ENCODE measurements at regions not wholly inside any gene's neighbourhood (a gene's known extent, or its start where the extent isn't known, plus 50 kb on each side); places are given as distances from the start of the nearest gene placed in this dataset.
"Not testable (repeated sequence)": the region's sequence is repeated elsewhere in the genome, so short reads cannot be mapped to it uniquely, and the experiment has no call there.

DNA sequence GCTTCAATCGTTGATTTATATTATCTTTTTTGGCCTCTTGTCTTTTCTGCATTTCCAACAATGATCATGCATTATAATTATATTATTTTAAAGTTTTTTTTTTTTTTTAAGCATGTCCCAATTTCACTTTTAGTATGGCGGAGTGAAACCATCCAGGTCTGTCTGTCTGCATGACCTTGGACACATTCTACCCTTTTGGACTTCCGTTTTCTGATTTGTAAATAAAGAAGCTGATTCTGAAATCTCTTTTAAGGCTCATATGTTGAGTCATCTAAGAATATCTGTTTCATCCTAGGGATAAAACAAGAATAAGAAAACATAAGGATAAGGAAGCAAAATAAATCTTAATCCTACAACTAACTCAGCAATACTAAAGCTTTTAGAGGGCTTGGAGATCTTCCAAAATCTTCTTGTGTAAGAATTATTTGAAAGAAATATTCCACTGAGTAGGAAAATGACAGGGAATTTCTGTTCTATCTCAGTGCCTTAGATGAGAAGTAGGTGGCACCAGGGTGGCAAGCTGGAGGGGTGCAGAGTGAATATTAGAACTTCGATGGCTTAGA lies 195.7 kb upstream of the TOX3 start:
- H3K36me3 ChIP-seq: no peaks in the 10 kb centered on the region
- no peaks in the 10 kb centered on the region for H3K27me3 ChIP-seq (replicated peaks; ENCODE audit: insufficient read depth)
- H3K4me1 ChIP-seq (replicated peaks): no peaks in the 10 kb centered on the region
- no peak overlapping the region for H3K4me3 ChIP-seq
- no peak for TF ChIP-seq POLR2AphosphoS5 (IDR thresholded peaks at IDR 0.05)
- TF ChIP-seq, protein P1, sequence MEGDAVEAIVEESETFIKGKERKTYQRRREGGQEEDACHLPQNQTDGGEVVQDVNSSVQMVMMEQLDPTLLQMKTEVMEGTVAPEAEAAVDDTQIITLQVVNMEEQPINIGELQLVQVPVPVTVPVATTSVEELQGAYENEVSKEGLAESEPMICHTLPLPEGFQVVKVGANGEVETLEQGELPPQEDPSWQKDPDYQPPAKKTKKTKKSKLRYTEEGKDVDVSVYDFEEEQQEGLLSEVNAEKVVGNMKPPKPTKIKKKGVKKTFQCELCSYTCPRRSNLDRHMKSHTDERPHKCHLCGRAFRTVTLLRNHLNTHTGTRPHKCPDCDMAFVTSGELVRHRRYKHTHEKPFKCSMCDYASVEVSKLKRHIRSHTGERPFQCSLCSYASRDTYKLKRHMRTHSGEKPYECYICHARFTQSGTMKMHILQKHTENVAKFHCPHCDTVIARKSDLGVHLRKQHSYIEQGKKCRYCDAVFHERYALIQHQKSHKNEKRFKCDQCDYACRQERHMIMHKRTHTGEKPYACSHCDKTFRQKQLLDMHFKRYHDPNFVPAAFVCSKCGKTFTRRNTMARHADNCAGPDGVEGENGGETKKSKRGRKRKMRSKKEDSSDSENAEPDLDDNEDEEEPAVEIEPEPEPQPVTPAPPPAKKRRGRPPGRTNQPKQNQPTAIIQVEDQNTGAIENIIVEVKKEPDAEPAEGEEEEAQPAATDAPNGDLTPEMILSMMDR (IDR thresholded peaks at IDR 0.05): no peak
- no peak for TF ChIP-seq POLR2A (IDR thresholded peaks at IDR 0.05)
- no peaks in the 10 kb centered on the region for H3K9me3 ChIP-seq
- intact Hi-C loops (cut with DNase I): no loop called here
- H3K27ac ChIP-seq: no peak overlapping the region
- no peak for DNase-seq (ENCODE audit: low spot score)
- WGBS: 74% methylated on average over 4 of the region's 4 CpGs

DNA sequence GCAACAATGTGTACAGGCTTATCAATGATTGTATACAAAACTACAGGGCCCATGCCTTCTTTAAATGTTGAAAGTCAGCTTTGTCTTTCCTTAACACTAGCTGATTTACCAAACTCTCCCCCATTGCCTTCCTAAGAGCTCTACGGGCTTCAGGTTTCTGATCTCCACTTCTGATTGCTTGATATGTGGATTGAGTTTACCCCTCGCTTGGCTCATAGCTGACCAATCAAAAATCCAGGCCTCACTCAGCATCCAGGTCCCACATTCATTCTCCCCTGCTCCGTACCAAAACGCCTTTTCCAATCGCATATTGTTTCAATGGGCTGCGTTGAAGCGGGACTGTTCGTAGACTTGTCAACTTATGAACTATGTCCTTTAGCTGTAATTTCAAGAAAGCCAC lies 195.1 kb upstream of the TOX3 start:
- Histone ChIP-seq H3K4me1 (replicated peaks) (no peaks in the 10 kb centered on the region), H3K4me3 (no peak overlapping the region), H3K27me3 (replicated peaks; ENCODE audit: insufficient read depth) (no peaks in the 10 kb centered on the region), H3K27ac (no peak overlapping the region), H3K36me3 (no peaks in the 10 kb centered on the region), H3K9me3 (no peaks in the 10 kb centered on the region)
- intact Hi-C loops (cut with DNase I): no loop called here
- WGBS: 90% methylated on average over 8 of the region's 8 CpGs
- no peak for DNase-seq (ENCODE audit: low spot score)
- TF ChIP-seq POLR2A (IDR thresholded peaks at IDR 0.05) (no peak), POLR2AphosphoS5 (IDR thresholded peaks at IDR 0.05) (no peak)
- TF ChIP-seq, protein P1 (IDR thresholded peaks at IDR 0.05): no peak

DNA sequence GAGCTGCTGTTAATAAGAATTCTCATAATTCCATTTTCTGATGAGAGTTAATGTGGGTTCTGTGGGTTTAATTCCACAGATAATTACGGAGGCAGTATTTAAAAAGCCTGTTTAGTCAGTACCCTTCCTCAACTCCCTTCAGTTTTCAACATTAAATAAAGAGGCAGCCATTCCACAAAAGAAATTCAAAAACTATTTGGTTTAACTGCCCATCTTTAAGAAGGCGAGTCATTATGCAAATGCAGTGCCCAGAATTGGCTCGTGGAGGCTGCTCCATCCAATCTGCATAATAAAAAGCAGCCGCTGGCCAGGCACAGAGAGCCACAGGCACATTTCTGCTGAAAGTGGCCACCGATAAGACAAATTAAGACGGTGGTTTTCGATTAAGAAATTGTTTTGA lies 194.4 kb upstream of the TOX3 start:
- no peak for TF ChIP-seq POLR2A (IDR thresholded peaks at IDR 0.05)
- TF ChIP-seq, protein P1 (IDR thresholded peaks at IDR 0.05): no peak
- no peak for TF ChIP-seq POLR2AphosphoS5 (IDR thresholded peaks at IDR 0.05)
- Histone ChIP-seq H3K9me3 (no peaks in the 10 kb centered on the region), H3K27ac (no peak overlapping the region), H3K4me1 (replicated peaks) (no peaks in the 10 kb centered on the region), H3K36me3 (no peaks in the 10 kb centered on the region), H3K4me3 (no peak overlapping the region), H3K27me3 (replicated peaks; ENCODE audit: insufficient read depth) (no peaks in the 10 kb centered on the region)
- WGBS: 43% methylated on average over 7 of the region's 7 CpGs
- DNase-seq (ENCODE audit: low spot score): no peak
- intact Hi-C loops (cut with DNase I): no loop called here

DNA sequence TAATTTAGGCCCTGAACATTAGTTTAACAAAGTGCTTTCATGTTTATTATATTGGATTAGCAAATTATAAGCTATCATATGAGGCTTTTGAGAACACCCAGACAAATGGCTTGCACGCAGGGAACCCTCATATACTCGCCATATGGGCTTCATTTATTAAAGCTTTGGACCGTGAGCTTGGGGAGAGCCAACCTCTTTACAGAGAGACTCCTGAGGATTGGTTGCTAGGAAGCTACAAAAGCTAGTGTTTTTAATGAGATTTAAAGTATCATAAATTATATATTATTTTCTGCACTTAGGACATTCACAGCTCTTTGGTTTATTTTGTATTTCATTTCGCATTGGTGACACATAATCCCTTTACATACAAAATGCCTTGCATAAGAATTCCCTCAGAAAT lies 193.8 kb upstream of the TOX3 start:
- no peaks in the 10 kb centered on the region for H3K4me1 ChIP-seq (replicated peaks)

GRCh38 chr16:52740333-52740732 lies 193.4 kb upstream of the TOX3 start:
- Histone ChIP-seq H3K36me3 (no peaks in the 10 kb centered on the region), H3K4me1 (replicated peaks) (no peaks in the 10 kb centered on the region), H3K27ac (no peak overlapping the region), H3K27me3 (replicated peaks; ENCODE audit: insufficient read depth) (no peaks in the 10 kb centered on the region), H3K4me3 (no peak overlapping the region), H3K9me3 (no peaks in the 10 kb centered on the region)
- DNase-seq (ENCODE audit: low spot score): no peak
- intact Hi-C loops (cut with DNase I): no loop called here
- TF ChIP-seq POLR2A (IDR thresholded peaks at IDR 0.05) (no peak), POLR2AphosphoS5 (IDR thresholded peaks at IDR 0.05) (no peak)
- TF ChIP-seq, protein P1 (IDR thresholded peaks at IDR 0.05): no peak
- 88% methylated on average over 2 of the region's 2 CpGs for WGBS

More for the DNA sequence above, 193.8 kb upstream of the TOX3 start:
- intact Hi-C loops (cut with DNase I): no loop called here
- no peak for DNase-seq (ENCODE audit: low spot score)
- Histone ChIP-seq H3K36me3 (no peaks in the 10 kb centered on the region), H3K27me3 (replicated peaks; ENCODE audit: insufficient read depth) (no peaks in the 10 kb centered on the region), H3K4me3 (no peak overlapping the region), H3K9me3 (no peaks in the 10 kb centered on the region), H3K27ac (no peak overlapping the region)
- no peak for TF ChIP-seq POLR2A (IDR thresholded peaks at IDR 0.05)
- TF ChIP-seq, protein P1 (IDR thresholded peaks at IDR 0.05): no peak
- no peak for TF ChIP-seq POLR2AphosphoS5 (IDR thresholded peaks at IDR 0.05)
- 87% methylated on average over 4 of the region's 4 CpGs for WGBS

DNA sequence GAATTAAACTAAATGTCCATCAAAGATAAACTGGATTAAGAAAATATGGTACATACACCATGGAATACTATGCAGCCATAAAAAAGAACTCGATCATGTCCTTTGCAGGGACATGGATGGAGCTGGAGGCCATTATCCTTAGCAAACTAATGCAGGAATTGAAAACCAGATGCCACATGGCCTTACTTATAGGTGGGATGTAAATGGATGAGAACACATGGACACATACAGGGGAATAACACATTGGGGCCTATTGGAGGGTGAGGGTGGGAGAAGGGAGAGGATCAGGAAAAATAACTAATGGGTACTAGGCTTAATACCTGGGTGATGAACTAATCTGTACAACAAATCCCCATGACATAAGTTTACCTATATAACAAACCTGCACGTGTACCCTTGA lies 192.0 kb upstream of the TOX3 start:
- intact Hi-C loops (cut with DNase I); H3K27me3 ChIP-seq (replicated peaks; ENCODE audit: insufficient read depth); H3K4me1 ChIP-seq (replicated peaks); H3K4me3 ChIP-seq; DNase-seq (ENCODE audit: low spot score); H3K9me3 ChIP-seq; H3K27ac ChIP-seq; H3K36me3 ChIP-seq: not testable (repeated sequence)
- 97% methylated on average over 2 of the region's 2 CpGs for WGBS
